ENCODE measurements at regions not wholly inside any gene's neighbourhood (a gene's known extent, or its start where the extent isn't known, plus 50 kb on each side); places are given as distances from the start of the nearest gene placed in this dataset.
"Not testable (repeated sequence)": the region's sequence is repeated elsewhere in the genome, so short reads cannot be mapped to it uniquely, and the experiment has no call there.

DNA sequence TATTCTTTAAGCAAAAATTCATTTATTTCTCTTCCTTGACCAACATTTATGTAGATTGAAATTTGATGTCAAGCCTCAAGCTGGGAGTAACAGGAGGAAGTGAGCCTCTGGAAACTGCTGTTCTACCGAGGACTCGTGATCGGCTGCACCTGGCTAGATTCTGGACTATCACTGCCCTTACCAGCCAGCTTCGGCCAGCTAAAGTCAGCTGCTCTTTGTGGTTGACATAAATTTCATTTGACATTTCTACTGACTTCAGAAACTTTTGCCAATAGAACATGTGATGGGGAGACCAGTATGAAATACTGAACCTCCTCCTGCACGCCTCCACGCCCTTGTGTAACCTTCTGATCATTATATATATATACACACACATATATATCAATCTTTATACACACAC lies 74.2 kb upstream of the RGPD5 start:
- DNase-seq (ENCODE audit: low spot score), result no peak

DNA sequence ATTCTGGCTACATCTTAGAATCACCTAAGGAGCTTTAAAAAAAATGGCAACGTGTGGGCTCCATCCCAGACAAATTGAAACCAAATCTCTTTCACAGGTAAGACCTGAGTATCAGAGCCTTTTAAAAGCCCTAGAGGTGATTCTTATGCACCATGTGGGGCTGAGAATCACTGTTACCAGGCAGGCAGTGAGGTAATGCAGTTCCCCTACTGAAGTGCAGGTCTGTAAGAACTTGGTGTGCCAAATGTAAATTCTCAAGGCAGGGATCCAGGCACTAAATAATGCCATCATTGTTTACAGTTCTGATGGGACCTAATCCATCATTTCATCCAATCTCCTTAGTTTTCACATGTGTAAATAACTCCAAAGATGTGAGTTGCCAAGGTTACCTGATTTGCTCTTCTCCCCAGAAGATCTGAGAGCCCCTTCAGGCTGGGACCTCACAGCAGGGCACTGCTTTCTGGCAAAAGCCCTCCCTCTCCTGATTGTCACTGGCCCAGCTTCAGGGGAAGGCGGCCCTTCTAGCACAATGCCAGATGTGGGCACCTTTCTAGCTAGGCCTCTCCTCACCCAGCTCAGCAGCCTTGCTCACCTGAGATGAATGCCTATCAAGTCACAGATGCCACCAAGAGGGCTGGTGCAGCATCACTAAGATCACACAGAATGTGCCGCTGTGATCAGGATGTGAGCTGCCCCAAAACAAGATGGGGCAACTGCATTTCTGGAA lies 73.6 kb upstream of the RGPD5 start:
- DNase-seq (ENCODE audit: low spot score), result no peak

DNA sequence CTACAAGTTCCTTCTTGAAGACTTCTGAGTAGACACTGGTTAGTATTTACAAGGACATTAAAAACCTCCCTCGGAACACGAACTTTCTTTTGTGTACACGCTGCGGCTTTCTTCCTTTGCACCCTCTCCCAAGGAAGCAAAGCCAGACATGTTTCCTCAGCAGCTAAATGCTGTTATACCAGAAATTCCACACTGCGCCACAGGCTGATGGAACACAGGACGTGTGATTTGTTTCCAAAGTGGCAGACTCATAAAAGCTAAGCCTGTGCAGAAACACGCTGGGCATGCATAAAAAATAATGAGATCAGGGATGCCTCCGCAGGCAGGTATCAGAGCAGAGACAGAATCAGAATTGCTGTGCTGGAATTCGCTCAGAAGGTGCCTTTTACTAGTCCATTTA lies 73.0 kb upstream of the RGPD5 start:
- no peak for DNase-seq (ENCODE audit: low spot score)

DNA sequence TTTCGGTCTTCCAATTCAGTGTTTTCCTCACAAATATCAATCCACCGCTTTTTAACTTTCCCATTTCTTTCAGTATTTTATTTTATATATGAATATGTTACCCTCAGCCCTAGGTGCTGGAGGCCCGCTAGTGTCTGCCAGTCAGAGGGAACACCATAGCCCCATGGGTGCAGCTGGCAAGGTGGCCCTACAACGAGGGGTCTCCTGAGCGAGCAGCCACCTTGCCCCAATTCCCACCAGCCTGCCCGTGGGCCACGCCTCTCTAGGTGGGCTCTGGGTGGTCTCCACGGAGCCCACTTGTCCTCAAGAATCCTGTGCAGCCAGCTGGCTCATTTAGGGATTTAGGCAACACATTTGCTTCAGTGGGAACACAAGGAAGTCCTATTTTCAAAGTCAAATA lies 72.5 kb upstream of the RGPD5 start:
- DNase-seq (ENCODE audit: low spot score), result no peak

DNA sequence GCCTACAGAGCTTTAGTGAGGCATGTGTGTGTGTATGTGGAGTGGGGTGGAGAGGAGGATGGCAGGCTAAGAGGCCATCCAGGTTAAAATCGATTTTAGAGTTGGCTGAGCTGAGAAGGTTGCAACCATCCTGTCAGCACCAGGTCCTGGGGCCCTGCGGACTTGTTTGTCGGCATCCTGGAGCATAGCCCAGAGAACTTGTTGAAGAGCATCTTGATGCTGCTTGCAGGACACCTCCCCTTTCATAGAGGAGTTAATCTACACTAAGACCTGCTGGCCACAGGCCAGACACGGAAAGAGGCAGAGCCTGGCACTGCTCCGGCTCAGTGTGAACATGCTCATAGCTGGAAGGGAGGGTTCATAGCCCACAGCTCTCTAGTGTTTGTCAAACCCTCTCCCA lies 72.1 kb upstream of the RGPD5 start:
- DNase-seq (ENCODE audit: low spot score), result no peak

DNA sequence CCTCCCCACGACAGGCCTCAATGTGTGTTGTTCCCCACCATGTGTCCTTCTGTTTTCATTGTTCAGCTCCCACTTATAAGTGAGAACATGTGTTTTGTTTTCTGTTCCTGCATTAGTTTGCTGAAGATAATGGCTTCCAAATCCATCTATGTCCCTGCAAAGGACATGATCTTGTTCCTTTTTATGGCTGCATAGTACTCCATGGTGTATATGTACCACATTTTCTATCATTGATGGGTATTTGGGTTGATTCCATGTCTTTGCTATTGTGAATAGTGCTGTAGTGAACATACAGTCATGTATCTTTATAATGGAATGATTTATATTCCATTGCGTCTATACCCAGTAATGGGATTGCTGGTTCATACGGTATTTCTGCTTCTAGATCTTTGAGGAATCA lies 71.5 kb upstream of the RGPD5 start:
- DNase-seq (ENCODE audit: low spot score), result not testable (repeated sequence)

DNA sequence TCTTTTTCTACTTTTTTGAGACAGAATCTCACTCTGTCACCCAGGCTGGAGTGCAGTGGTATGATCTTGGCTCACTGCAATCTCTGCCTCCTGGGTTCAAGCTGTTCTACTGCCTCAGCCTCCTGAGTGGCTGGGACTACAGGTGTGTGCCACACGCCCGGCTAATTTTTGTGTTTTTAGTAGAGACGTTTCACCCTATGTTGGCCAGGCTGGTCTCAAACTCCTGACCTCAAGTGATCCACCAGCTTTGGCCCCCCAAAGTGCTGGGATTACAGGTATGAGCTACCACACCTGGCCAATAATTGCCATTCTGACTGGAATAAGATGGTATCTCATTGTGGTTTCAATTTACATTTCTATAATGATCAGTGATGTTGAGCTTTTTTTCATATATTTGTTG lies 71.0 kb upstream of the RGPD5 start:
- DNase-seq (ENCODE audit: low spot score), result not testable (repeated sequence)

DNA sequence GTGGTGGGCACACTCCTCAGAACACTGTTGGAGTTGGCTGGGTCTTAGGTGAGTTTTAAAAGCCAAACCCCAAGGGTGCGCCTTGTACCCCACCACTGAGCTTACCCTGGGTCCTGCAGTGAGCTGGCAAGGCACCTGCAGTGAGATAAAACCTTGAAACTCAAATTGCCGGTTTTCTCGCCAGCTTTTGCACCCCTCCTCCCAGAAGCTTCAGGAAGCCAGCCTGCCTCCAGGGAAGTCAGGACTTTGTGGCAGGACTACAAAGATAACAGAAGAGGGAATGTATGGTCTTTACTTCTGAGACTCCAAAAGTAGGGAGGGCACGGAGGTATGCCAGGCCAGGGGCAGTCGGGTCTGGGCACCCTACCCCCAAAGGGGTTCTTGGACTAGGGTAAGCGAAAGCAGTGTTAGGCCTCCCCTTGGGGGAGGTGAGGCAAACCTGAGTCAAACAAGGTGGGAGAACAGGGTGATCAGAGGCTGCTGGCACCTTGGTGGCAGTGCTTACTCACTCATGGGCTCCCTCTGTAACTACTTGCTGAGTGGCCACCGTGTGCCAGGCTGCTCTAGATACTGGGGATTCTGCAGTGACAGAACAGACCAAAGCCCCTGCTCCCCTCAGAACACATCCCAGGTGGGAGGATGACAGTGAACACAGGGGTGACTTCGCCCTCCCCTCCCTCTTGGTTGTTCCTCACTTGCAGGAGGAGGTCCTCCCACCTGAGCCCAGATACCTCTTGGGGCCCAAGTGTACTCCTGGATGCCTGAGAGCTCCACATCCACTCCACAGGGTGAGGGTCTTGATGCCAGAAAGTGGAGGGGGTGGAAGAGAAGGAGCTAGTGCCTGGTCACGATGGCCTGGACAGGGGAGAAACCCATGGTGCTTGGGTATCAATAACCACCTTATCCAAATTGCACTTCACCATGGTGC lies 69.3 kb upstream of the RGPD5 start:
- DNase-seq (ENCODE audit: low spot score), result no peak

DNA sequence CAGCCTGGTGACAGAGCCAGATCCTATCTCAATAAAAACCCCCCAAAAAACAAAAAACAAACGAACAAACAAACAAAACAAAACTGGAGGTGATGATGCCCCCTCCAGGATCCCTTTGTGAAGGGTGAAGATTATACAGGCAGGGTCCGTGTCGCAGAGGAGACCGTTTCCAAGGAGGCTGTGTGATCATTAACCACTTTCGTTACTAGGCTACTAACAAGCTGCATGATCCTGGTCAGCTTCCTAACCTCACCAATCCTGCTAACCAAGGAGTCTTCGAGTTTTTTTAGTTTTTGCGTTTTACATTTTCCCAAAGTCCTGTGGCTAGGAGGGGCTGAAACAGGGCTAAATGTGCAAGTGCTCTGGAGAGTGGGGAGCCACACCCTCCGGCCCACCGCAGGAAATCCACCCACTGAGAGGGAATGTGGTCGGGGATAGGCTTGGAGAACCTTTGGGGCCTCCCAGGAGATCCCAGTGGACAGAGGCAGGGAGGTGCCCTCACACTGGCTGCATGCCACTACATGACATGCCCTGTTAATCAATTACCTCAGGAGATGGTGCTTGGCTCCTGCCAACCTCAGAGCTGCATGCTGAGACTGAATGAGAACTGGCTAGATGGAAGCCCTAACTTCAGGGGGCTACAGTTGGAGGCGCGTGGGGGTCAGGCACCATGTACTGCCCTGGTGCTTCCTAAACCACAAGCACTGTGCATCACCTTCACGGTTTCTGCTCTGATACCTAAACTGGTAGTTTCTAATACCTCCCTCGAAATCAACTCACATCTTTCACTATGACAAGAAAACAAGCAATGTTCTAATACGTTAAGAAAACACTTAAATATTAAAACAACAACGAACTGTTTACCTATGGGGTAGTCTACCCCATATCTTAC lies 67.5 kb upstream of the RGPD5 start:
- DNase-seq (ENCODE audit: low spot score), result no peak

DNA sequence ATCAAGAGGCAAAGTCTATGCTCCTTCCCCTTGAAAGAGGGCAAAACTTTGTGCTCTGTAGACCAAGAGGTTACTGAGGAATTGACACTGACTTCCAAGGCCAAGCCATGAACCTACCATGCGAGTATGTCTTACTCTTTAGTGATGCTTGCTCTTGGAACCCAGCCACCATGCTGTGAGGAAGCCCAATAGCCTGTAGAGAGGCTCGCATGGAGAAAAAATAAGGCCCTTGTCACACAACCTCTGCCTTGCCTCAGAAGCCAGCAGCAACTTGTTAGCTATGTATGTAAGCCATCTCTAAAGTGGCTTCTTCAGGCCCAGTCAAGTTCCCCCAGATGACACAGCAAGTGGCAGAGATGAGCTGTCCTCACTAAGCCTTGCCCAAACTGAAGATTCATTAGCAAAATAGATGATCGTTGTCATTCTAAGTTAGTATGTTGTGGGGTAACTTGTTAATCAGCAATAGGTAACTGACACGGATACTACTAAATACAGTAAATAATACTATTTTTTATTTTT lies 66.1 kb upstream of the RGPD5 start:
- DNase-seq (ENCODE audit: low spot score), result no peak

DNA sequence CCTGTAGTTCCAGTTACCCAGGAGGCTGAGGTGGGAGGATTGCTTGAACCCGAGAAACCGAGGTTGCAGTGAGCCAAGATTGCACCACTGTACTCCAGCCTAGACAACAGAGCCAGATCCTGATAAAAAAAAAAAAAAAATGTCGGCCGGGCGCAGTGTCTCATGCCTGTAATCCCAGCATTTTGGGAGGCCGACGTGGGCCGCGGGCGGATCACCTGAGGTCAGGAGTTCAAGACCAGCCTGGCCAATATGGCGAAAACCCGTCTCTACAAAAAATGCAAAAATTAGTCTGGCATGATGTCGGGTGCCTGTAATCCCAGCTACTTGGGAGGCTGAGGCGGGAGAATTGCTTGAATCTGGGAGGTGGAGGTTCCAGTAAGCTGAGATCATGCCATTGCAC lies 60.4 kb upstream of the RGPD5 start:
- DNase-seq (ENCODE audit: low spot score), result not testable (repeated sequence)

DNA sequence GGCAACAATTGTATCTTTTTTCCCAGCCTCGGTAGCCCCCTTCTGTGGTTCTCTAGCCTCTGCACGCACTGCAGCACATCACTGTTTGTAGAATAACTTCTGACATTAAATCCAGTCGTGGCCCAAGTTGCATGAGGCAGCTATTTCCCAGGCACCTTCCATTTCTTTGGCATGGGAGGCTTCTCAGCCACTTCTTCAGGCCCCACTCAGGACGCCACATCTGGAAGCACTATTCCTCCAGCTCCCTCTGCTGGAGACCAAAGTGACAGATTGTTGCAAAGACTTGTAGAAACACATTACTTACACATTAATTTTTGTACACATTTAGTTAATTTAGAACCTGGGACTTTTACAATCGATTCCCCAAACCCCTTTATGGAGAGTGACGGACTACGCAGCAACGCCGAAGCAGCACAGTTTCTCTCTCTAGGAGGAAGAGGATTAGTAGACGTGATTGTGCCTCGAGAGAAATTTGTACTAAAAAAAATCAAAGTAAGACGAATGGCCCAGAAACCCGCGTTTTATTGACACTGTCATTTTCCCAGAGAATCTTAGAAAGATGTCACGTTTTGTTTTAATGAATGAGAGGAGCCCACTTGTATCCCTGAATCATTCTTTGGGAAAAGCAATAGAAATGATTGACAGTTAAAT lies 57.8 kb upstream of the RGPD5 start:
- peak; percentile 38 for DNase-seq (ENCODE audit: low spot score)
